ENCODE measurements at regions not wholly inside any gene's neighbourhood (a gene's known extent, or its start where the extent isn't known, plus 50 kb on each side); places are given as distances from the start of the nearest gene placed in this dataset.

DNA sequence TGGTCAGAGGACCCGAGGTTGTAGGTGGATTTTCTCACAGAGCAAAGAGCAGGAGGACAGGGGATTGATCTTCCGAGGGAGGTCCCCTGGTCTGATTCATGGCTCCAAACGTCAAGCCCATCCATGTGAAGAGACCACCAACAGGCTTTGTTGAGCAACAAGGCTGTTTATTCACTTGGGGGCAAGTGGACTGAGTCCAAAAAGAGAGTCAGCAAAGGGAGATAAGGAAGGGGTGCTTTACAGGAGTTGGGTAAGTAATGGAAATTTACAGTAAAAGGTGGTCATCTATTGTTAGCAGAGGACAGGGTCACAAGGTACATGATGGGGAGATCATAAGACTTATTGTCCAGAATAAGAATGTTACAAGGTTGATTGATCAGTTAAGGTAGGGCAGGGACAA is 2285.8 kb downstream of the TP53TG3F start:
- H3K4me2 ChIP-seq, result no peak overlapping the region
- TF ChIP-seq CTCF (conservative IDR thresholded peaks at IDR 0.05; ENCODE audit: low read depth, low read length), result no peak
- no peaks in the 10 kb centered on the region for H3K79me2 ChIP-seq (ENCODE audit: insufficient read depth, low read depth)
- no peaks in the 10 kb centered on the region for H3K4me1 ChIP-seq (ENCODE audit: low read depth, poor library complexity, severe bottlenecking)
- no peak overlapping the region for H3K9ac ChIP-seq
- no peak overlapping the region for H3K27ac ChIP-seq
- no peak overlapping the region for H3K4me3 ChIP-seq (IDR thresholded peaks at IDR 0.05; ENCODE audit: insufficient read depth, low read depth, low read length)
- no peak overlapping the region for H2AFZ ChIP-seq (ENCODE audit: low read depth)
- no peaks in the 10 kb centered on the region for H3K27me3 ChIP-seq (ENCODE audit: insufficient read depth, low read depth)
- H3K36me3 ChIP-seq (ENCODE audit: insufficient read depth), result no peaks in the 10 kb centered on the region
- no peaks in the 10 kb centered on the region for H4K20me1 ChIP-seq (ENCODE audit: insufficient read depth)

GRCh38 chr16:35745821-35746248 is 2286.4 kb downstream of the TP53TG3F start:
- Histone ChIP-seq H3K27me3 (ENCODE audit: insufficient read depth, low read depth) (no peaks in the 10 kb centered on the region), H4K20me1 (ENCODE audit: insufficient read depth) (no peaks in the 10 kb centered on the region), H3K79me2 (ENCODE audit: insufficient read depth, low read depth) (no peaks in the 10 kb centered on the region), H3K36me3 (ENCODE audit: insufficient read depth) (no peaks in the 10 kb centered on the region), H3K4me1 (ENCODE audit: low read depth, poor library complexity, severe bottlenecking) (no peaks in the 10 kb centered on the region), H3K9ac (no peak overlapping the region), H3K4me3 (IDR thresholded peaks at IDR 0.05; ENCODE audit: insufficient read depth, low read depth, low read length) (no peak overlapping the region), H2AFZ (ENCODE audit: low read depth) (no peak overlapping the region), H3K27ac (no peak overlapping the region), H3K4me2 (no peak overlapping the region)
- no peak for TF ChIP-seq CTCF (conservative IDR thresholded peaks at IDR 0.05; ENCODE audit: low read depth, low read length)

GRCh38 chr16:35746281-35746962 is 2287.0 kb downstream of the TP53TG3F start:
- Histone ChIP-seq H3K9ac (no peak overlapping the region), H3K79me2 (ENCODE audit: insufficient read depth, low read depth) (no peaks in the 10 kb centered on the region), H2AFZ (ENCODE audit: low read depth) (no peak overlapping the region), H3K4me2 (no peak overlapping the region), H3K27ac (no peak overlapping the region), H3K4me1 (ENCODE audit: low read depth, poor library complexity, severe bottlenecking) (no peaks in the 10 kb centered on the region), H3K27me3 (ENCODE audit: insufficient read depth, low read depth) (no peaks in the 10 kb centered on the region), H4K20me1 (ENCODE audit: insufficient read depth) (no peaks in the 10 kb centered on the region), H3K4me3 (IDR thresholded peaks at IDR 0.05; ENCODE audit: insufficient read depth, low read depth, low read length) (no peak overlapping the region), H3K36me3 (ENCODE audit: insufficient read depth) (no peaks in the 10 kb centered on the region)
- TF ChIP-seq CTCF (conservative IDR thresholded peaks at IDR 0.05; ENCODE audit: low read depth, low read length), result no peak

DNA sequence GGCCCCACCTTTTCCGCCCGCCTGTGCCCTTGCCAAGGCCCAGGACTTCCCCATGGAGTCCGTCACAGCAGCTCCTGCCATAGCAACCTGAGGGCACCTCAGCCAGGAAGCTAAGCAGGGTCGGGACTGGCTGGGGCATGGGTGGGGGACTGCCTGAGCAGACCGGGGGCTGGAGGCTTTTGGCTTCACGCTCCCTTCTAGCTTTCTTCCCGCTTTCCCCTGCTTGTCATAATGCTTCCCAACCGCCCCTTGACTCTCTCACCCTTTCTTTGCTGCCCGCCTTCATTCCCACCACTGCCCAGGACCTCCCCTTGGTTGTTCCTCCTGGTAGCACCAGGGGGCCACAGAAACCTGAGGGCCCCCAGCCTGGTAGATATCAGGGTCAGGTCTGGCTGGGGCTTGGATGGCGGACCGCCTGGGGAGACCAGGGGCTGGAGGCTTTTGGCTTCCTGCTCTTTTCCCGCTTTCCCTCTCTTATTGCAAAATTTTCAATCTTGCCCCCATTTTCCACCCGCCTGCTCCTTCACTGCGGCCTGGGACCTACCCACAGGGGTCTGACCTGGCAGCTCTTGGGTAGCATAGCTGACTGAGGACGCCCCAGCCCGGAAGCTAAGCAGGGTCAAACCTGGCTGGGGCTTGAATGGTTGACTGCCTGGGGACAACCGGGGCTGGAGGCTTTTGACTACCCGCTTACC is 2287.7 kb downstream of the TP53TG3F start:
- H3K27me3 ChIP-seq (ENCODE audit: insufficient read depth, low read depth), result no peaks in the 10 kb centered on the region
- H3K4me2 ChIP-seq, result no peak overlapping the region
- H3K4me3 ChIP-seq (IDR thresholded peaks at IDR 0.05; ENCODE audit: insufficient read depth, low read depth, low read length), result no peak overlapping the region
- TF ChIP-seq CTCF (conservative IDR thresholded peaks at IDR 0.05; ENCODE audit: low read depth, low read length), result no peak
- H3K36me3 ChIP-seq (ENCODE audit: insufficient read depth), result no peaks in the 10 kb centered on the region
- no peaks in the 10 kb centered on the region for H3K79me2 ChIP-seq (ENCODE audit: insufficient read depth, low read depth)
- no peak overlapping the region for H3K27ac ChIP-seq
- H4K20me1 ChIP-seq (ENCODE audit: insufficient read depth), result no peaks in the 10 kb centered on the region
- H3K4me1 ChIP-seq (ENCODE audit: low read depth, poor library complexity, severe bottlenecking), result no peaks in the 10 kb centered on the region
- no peak overlapping the region for H3K9ac ChIP-seq
- no peak overlapping the region for H2AFZ ChIP-seq (ENCODE audit: low read depth)

All from KMS-11 (cell line).